ENCODE measurements at regions not wholly inside any gene's neighbourhood (a gene's known extent, or its start where the extent isn't known, plus 50 kb on each side); places are given as distances from the start of the nearest gene placed in this dataset.

- H3K4me1 ChIP-seq, result peaks cover 0 to 44% (median 4%) of the 10 kb centered on the region in 4 donors
- DNase-seq (ENCODE audit: low spot score in 2 of 2), result no peak
- peak overlapping the region in 1 of 4 donors; percentile 39 for H3K27ac ChIP-seq
- H3K4me3 ChIP-seq, result no peak overlapping the region
- H3K27me3 ChIP-seq, result no peaks in the 10 kb centered on the region
- no peaks in the 10 kb centered on the region for H3K36me3 ChIP-seq
- WGBS, 2 donors, result 85 to 95% methylated on average over 4 to 5 of the region's 5 CpGs
- H3K9me3 ChIP-seq, result no peaks in the 10 kb centered on the region
- no peak for TF ChIP-seq CTCF (IDR thresholded peaks at IDR 0.05)
- TF ChIP-seq POLR2A (IDR thresholded peaks at IDR 0.05), result no peak
- no peak for TF ChIP-seq EP300 (IDR thresholded peaks at IDR 0.05)
Measured at GRCh38 chr10:78433076-78433595, 399.5 kb downstream of the RPS24 start.

GRCh38 chr10:78433766-78434535, 400.3 kb downstream of the RPS24 start:
- peak in 1 of 2 donors; percentile 29 for DNase-seq (ENCODE audit: low spot score in 2 of 2)
- H3K36me3 ChIP-seq, result no peaks in the 10 kb centered on the region
- WGBS, 2 donors, result 73 to 74% methylated on average over 11 of the region's 11 CpGs
- peak overlapping the region in 1 of 4 donors; percentile 40 for H3K27ac ChIP-seq
- peaks cover 0 to 44% (median 4%) of the 10 kb centered on the region in 4 donors for H3K4me1 ChIP-seq
- H3K4me3 ChIP-seq, result no peak overlapping the region
- H3K9me3 ChIP-seq, result no peaks in the 10 kb centered on the region
- H3K27me3 ChIP-seq, result no peaks in the 10 kb centered on the region
- TF ChIP-seq POLR2A (IDR thresholded peaks at IDR 0.05) (no peak), EP300 (IDR thresholded peaks at IDR 0.05) (no peak), CTCF (IDR thresholded peaks at IDR 0.05) (no peak)

- H3K27ac ChIP-seq, result no peak overlapping the region
- H3K4me3 ChIP-seq, result no peak overlapping the region
- H3K9me3 ChIP-seq, result no peaks in the 10 kb centered on the region
- H3K27me3 ChIP-seq, result no peaks in the 10 kb centered on the region
- peaks cover 0 to 44% (median 4%) of the 10 kb centered on the region in 4 donors for H3K4me1 ChIP-seq
- no peak for DNase-seq (ENCODE audit: low spot score in 2 of 2)
- TF ChIP-seq EP300 (IDR thresholded peaks at IDR 0.05) (no peak), POLR2A (IDR thresholded peaks at IDR 0.05) (no peak), CTCF (IDR thresholded peaks at IDR 0.05) (no peak)
- 73 to 77% methylated on average over 6 of the region's 8 CpGs for WGBS, 2 donors
- H3K36me3 ChIP-seq, result no peaks in the 10 kb centered on the region
Measured at GRCh38 chr10:78434886-78435285, 401.2 kb downstream of the RPS24 start.

- Histone ChIP-seq H3K4me1 (peaks cover 0 to 44% (median 4%) of the 10 kb centered on the region in 4 donors), H3K4me3 (no peak overlapping the region), H3K27me3 (no peaks in the 10 kb centered on the region), H3K9me3 (no peaks in the 10 kb centered on the region), H3K27ac (no peak overlapping the region), H3K36me3 (no peaks in the 10 kb centered on the region)
- DNase-seq (ENCODE audit: low spot score in 2 of 2), result no peak
- WGBS, 2 donors, result 54 to 58% methylated on average over 10 of the region's 10 CpGs
- TF ChIP-seq POLR2A (IDR thresholded peaks at IDR 0.05) (no peak), CTCF (IDR thresholded peaks at IDR 0.05) (no peak)
Measured at GRCh38 chr10:78435484-78436221, 402.0 kb downstream of the RPS24 start.

- 81 to 83% methylated on average over 4 to 6 of the region's 6 CpGs for WGBS, 2 donors
- H3K36me3 ChIP-seq, result no peaks in the 10 kb centered on the region
- H3K27ac ChIP-seq, result no peak overlapping the region
- no peak for TF ChIP-seq POLR2A (IDR thresholded peaks at IDR 0.05)
- TF ChIP-seq CTCF (IDR thresholded peaks at IDR 0.05), result no peak
- TF ChIP-seq EP300 (IDR thresholded peaks at IDR 0.05), result no peak
- DNase-seq (ENCODE audit: low spot score in 2 of 2), result no peak
- H3K4me3 ChIP-seq, result no peak overlapping the region
- H3K4me1 ChIP-seq, result peaks cover 0 to 44% (median 4%) of the 10 kb centered on the region in 4 donors
- H3K9me3 ChIP-seq, result no peaks in the 10 kb centered on the region
- no peaks in the 10 kb centered on the region for H3K27me3 ChIP-seq
Measured at GRCh38 chr10:78436222-78436573, 402.5 kb downstream of the RPS24 start.

Data from tibial nerve (tissue), 4 donors.